Caco-2 (cell line): ENCODE measurements at regions not wholly inside any gene's neighbourhood (a gene's known extent, or its start where the extent isn't known, plus 50 kb on each side); places are given as distances from the start of the nearest gene placed in this dataset.

ENCODE experiments used
- BruUV-seq: library from RNA; stranded (reverse); fragments of 400-500 nt; replicated peaks from 2 replicates; lab custom pipeline; 2021; lab: Mats Ljungman, UMichigan
- CTCF ChIA-PET: fragments of 300-600 bp; sonication (Branson Sonifier 250); formaldehyde crosslinking; loops from one replicate; lab custom pipeline; 2022; ENCODE audit warnings: antibody characterized with exemption; lab: Charles Lee
- POLR2A ChIA-PET: fragments of 300-600 bp; sonication (Branson Sonifier 250); formaldehyde crosslinking; loops from one replicate; lab custom pipeline; 2022; ENCODE audit warnings: antibody characterized with exemption; lab: Charles Lee
- DNase-seq, 2 experiments: peaks; one replicate each; pipeline versions ENCODE4 v3.0.0 to v3.0.0-alpha.2; 2020 to 2022
- H3K27me3 ChIP-seq: replicated peaks from 2 replicates; pipeline ENCODE4 v1.6.0; 2011; ENCODE audit warnings: low read length; ENCODE audit not compliant: control insufficient read depth, insufficient read depth
- H3K36me3 ChIP-seq: 2 replicates; pipeline ENCODE4 v1.5.1; 2011; ENCODE audit warnings: low read length; ENCODE audit not compliant: control insufficient read depth, insufficient read depth
- H3K4me1 ChIP-seq: fragments of 250-450 bp; sonication (Bioruptor Pico); 2 replicates; pipeline ENCODE4 v1.5.1; 2020; ENCODE audit warnings: mild to moderate bottlenecking
- H3K4me3 ChIP-seq: 2 replicates; pipeline ENCODE4 v1.5.1; 2011; ENCODE audit warnings: low read depth, mild to moderate bottlenecking, control low read depth, low read length
- H3K9me3 ChIP-seq: fragments of 250-450 bp; sonication (Bioruptor Pico); 2 replicates; pipeline ENCODE4 v1.5.1; 2020; ENCODE audit warnings: mild to moderate bottlenecking, moderate library complexity
- H3K27ac Mint-ChIP-seq: one replicate; pipeline ENCODE4 v1.8.0; 2022; ENCODE audit warnings: mixed read lengths; ENCODE audit not compliant: unreplicated experiment
- H3K27me3 Mint-ChIP-seq: one replicate; pipeline ENCODE4 v1.8.0; 2022; ENCODE audit warnings: mixed read lengths; ENCODE audit not compliant: insufficient read depth, unreplicated experiment
- H3K36me3 Mint-ChIP-seq: one replicate; pipeline ENCODE4 v1.8.0; 2022; ENCODE audit warnings: mild to moderate bottlenecking, mixed read lengths; ENCODE audit not compliant: insufficient read depth, unreplicated experiment
- H3K4me1 Mint-ChIP-seq: one replicate; pipeline ENCODE4 v1.8.0; 2022; ENCODE audit warnings: low read depth, mixed read lengths; ENCODE audit not compliant: unreplicated experiment
- H3K4me3 Mint-ChIP-seq: one replicate; pipeline ENCODE4 v1.8.0; 2022; ENCODE audit warnings: mild to moderate bottlenecking, moderate library complexity, mixed read lengths; ENCODE audit not compliant: unreplicated experiment
- H3K9me3 Mint-ChIP-seq: one replicate; pipeline ENCODE4 v1.8.0; 2022; ENCODE audit warnings: mixed read lengths; ENCODE audit not compliant: unreplicated experiment
- CTCF ChIP-seq, 2 experiments: fragments of 200-600 bp in 1 of 2; IDR thresholded peaks; 1 replicate in 1 of 2; 2 replicates in 1 of 2; pipeline versions ENCODE4 v1.5.1 to v1.8.0; 2011 to 2022; ENCODE audit warnings: antibody characterized with exemption in 1 of 2, control low read depth in 1 of 2, inconsistent platforms in 1 of 2, low read depth in 1 of 2, low read length in 1 of 2, mild to moderate bottlenecking in 1 of 2, moderate library complexity in 1 of 2; ENCODE audit not compliant: insufficient read depth in 1 of 2, severe bottlenecking in 1 of 2, unreplicated experiment in 1 of 2
- intact Hi-C: fragments of 100-400 bp; cut with micrococcal nuclease; formaldehyde crosslinking; loops from one replicate; pipeline ENCODE4 v1.10.0; 2022; ENCODE audit not compliant: unreplicated experiment

- CTCF ChIA-PET, result interaction anchor here (0.6 kb wide), 1 partner anchor 108 kb away, joined by 3 read pairs; no protein-coding TSS in a partner anchor
- Mint-ChIP-seq H3K27me3 (no peaks in the 10 kb centered on the region), H3K36me3 (no peaks in the 10 kb centered on the region), H3K4me3 (no peak overlapping the region), H3K27ac (no peak overlapping the region), H3K9me3 (no peaks in the 10 kb centered on the region), H3K4me1 (no peaks in the 10 kb centered on the region)
- Histone ChIP-seq H3K36me3 (no peaks in the 10 kb centered on the region), H3K4me3 (no peak overlapping the region), H3K27me3 (no peaks in the 10 kb centered on the region), H3K4me1 (no peaks in the 10 kb centered on the region), H3K9me3 (no peaks in the 10 kb centered on the region)
- no peak for DNase-seq
- intact Hi-C loops, result no loop called here
- no TSS peak for BruUV-seq
- POLR2A ChIA-PET, result no interaction called here
- no peak for TF ChIP-seq CTCF (IDR thresholded peaks at IDR 0.05; ENCODE audit: insufficient read depth in 1 of 2, low read depth in 1 of 2, low read length in 1 of 2, severe bottlenecking in 1 of 2, unreplicated experiment in 1 of 2)
These were observed 523.9 kb upstream of the MEX3C start for GRCh38 chr18:51721388-51721787.

GRCh38 chr18:51721996-51722395, 524.5 kb upstream of the MEX3C start:
- H3K27me3 ChIP-seq, result no peaks in the 10 kb centered on the region
- Mint-ChIP-seq H3K27me3 (no peaks in the 10 kb centered on the region), H3K4me3 (no peak overlapping the region), H3K9me3 (no peaks in the 10 kb centered on the region), H3K36me3 (no peaks in the 10 kb centered on the region), H3K4me1 (no peaks in the 10 kb centered on the region), H3K27ac (no peak overlapping the region)
- intact Hi-C loops, result no loop called here
- CTCF ChIA-PET, result no interaction called here
- H3K9me3 ChIP-seq, result no peaks in the 10 kb centered on the region
- no peaks in the 10 kb centered on the region for H3K4me1 ChIP-seq
- no peaks in the 10 kb centered on the region for H3K36me3 ChIP-seq
- no peak for TF ChIP-seq CTCF (IDR thresholded peaks at IDR 0.05; ENCODE audit: insufficient read depth in 1 of 2, low read depth in 1 of 2, low read length in 1 of 2, severe bottlenecking in 1 of 2, unreplicated experiment in 1 of 2)
- POLR2A ChIA-PET, result no interaction called here
- no peak overlapping the region for H3K4me3 ChIP-seq
- BruUV-seq, result no TSS peak
- no peak for DNase-seq

GRCh38 chr18:51724790-51725721, 527.6 kb upstream of the MEX3C start:
- POLR2A ChIA-PET, result no interaction called here
- no peak for TF ChIP-seq CTCF (IDR thresholded peaks at IDR 0.05; ENCODE audit: insufficient read depth in 1 of 2, low read depth in 1 of 2, low read length in 1 of 2, severe bottlenecking in 1 of 2, unreplicated experiment in 1 of 2)
- Mint-ChIP-seq H3K4me3 (no peak overlapping the region), H3K4me1 (no peaks in the 10 kb centered on the region), H3K9me3 (no peaks in the 10 kb centered on the region), H3K27ac (no peak overlapping the region), H3K27me3 (peaks cover 8% of the 10 kb centered on the region), H3K36me3 (no peaks in the 10 kb centered on the region)
- H3K27me3 ChIP-seq, result no peaks in the 10 kb centered on the region
- CTCF ChIA-PET, result no interaction called here
- no peak overlapping the region for H3K4me3 ChIP-seq
- H3K4me1 ChIP-seq, result no peaks in the 10 kb centered on the region
- no TSS peak for BruUV-seq
- intact Hi-C loops, result no loop called here
- H3K36me3 ChIP-seq, result no peaks in the 10 kb centered on the region
- DNase-seq, result no peak
- H3K9me3 ChIP-seq, result no peaks in the 10 kb centered on the region
